PC-3 (cell line): ENCODE measurements at regions not wholly inside any gene's neighbourhood (a gene's known extent, or its start where the extent isn't known, plus 50 kb on each side); places are given as distances from the start of the nearest gene placed in this dataset.

ENCODE experiments used
- EZH2 ChIP-seq: fragments of 300-600 bp; sonication (generic); IDR thresholded peaks from one replicate; pipeline ENCODE4 v1.6.1; 2017; ENCODE audit warnings: antibody characterized with exemption, mild to moderate bottlenecking, low read length; ENCODE audit not compliant: unreplicated experiment
- EZH2phosphoT487 ChIP-seq: fragments of 300-600 bp; sonication (generic); IDR thresholded peaks from 2 replicates; pipeline ENCODE4 v1.6.1; 2018; ENCODE audit warnings: mild to moderate bottlenecking, antibody characterized with exemption, low read length, borderline replicate concordance
- TF ChIP-seq, protein P1 (sequence below): fragments of 300-600 bp; sonication (generic); conservative IDR thresholded peaks from 2 replicates; pipeline ENCODE4 v1.5.1; 2017; ENCODE audit warnings: antibody characterized with exemption, low read depth, mild to moderate bottlenecking, low read length

DNA sequence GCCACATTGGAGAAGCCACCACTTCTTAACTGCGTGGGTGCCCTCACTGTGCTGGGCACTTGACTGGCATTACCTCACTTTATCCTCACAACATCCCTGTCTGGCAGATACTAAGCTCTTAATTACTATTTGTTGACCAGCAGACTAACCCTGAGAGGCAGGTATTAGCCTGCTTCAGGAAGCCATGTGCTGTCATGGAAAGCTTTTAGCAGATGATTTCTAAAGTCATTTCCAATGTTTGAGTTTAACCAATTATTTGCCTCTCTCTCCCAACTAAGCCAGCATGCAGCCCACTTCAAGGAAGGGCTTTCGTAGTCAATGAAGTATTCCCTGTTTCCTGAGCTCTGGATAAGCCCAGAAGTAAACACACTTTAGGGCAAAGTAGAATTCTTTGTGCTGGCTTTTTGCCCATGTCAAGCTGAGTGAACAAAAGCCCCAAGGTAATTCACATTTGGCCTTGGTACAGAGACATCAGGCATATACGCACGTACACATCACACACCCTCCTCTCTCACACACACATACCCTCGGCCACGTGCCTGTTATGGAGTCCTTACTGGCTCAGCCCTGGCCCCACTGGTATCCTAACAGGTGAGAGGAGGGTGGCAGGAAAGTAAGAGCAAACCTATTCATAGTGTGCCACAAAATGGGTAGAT, 108.6 kb downstream of the C1D start:
- TF ChIP-seq, protein P1, sequence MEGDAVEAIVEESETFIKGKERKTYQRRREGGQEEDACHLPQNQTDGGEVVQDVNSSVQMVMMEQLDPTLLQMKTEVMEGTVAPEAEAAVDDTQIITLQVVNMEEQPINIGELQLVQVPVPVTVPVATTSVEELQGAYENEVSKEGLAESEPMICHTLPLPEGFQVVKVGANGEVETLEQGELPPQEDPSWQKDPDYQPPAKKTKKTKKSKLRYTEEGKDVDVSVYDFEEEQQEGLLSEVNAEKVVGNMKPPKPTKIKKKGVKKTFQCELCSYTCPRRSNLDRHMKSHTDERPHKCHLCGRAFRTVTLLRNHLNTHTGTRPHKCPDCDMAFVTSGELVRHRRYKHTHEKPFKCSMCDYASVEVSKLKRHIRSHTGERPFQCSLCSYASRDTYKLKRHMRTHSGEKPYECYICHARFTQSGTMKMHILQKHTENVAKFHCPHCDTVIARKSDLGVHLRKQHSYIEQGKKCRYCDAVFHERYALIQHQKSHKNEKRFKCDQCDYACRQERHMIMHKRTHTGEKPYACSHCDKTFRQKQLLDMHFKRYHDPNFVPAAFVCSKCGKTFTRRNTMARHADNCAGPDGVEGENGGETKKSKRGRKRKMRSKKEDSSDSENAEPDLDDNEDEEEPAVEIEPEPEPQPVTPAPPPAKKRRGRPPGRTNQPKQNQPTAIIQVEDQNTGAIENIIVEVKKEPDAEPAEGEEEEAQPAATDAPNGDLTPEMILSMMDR, result no peak
- no peak for TF ChIP-seq EZH2
- no peak for TF ChIP-seq EZH2phosphoT487
